ENCODE measurements at regions not wholly inside any gene's neighbourhood (a gene's known extent, or its start where the extent isn't known, plus 50 kb on each side); places are given as distances from the start of the nearest gene placed in this dataset.

DNA sequence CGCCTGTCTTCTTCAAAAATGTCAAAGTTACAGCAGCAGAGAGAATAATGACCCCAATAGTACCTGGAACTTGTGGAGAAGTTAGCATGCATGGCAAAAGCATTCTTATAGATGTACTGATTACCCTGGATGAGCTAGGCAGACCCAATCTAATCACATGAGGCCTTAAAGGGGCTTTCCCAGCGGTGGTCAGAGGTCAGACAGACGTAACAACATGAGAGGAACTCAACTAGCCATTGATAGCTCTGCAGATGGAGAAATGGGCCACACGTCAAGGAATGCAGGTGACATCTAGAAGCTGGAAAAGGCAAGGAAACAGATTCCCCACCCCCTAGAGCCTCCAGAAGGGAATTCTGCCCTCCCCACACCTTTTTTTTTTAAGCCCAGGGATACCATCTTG lies 156.8 kb upstream of the ARID1B start:
- no peak for DNase-seq (ENCODE audit: low read depth, low spot score)
- Histone ChIP-seq H3K27ac (ENCODE audit: control insufficient read depth, insufficient read depth, low read length) (no peak overlapping the region), H2AFZ (ENCODE audit: control insufficient read depth, low read length) (no peak overlapping the region), H3K4me3 (ENCODE audit: control insufficient read depth in 2 of 3, extremely low read depth in 1 of 3, insufficient read depth in 2 of 3, low read depth in 1 of 3, low read length in 3 of 3) (no peak overlapping the region), H3K9me3 (ENCODE audit: control insufficient read depth, low read depth, low read length) (no peaks in the 10 kb centered on the region), H3K9me1 (ENCODE audit: control insufficient read depth, extremely low read depth, insufficient read depth, low read length) (no peaks in the 10 kb centered on the region), H3K9ac (ENCODE audit: control insufficient read depth, extremely low read depth, insufficient read depth, low read length) (no peak overlapping the region), H3K27me3 (ENCODE audit: control insufficient read depth, extremely low read depth, insufficient read depth, low read length) (no peaks in the 10 kb centered on the region), H3K4me1 (ENCODE audit: control insufficient read depth, extremely low read depth, insufficient read depth, low read length) (no peaks in the 10 kb centered on the region), H3K4me2 (ENCODE audit: control insufficient read depth, extremely low read depth, insufficient read depth, low read depth, low read length) (no peak overlapping the region), H3K36me3 (ENCODE audit: control insufficient read depth in 2 of 2, extremely low read depth in 1 of 2, insufficient read depth in 2 of 2, low read length in 2 of 2) (no peaks in the 10 kb centered on the region), H4K20me1 (ENCODE audit: control insufficient read depth, extremely low read depth, insufficient read depth, low read length) (no peaks in the 10 kb centered on the region), H3K79me2 (ENCODE audit: control insufficient read depth, insufficient read depth, low read length) (no peaks in the 10 kb centered on the region)
- dilution Hi-C loops (cut with MboI; ENCODE audit: extremely low pct_ligation_motif_present, low sequenced_read_pairs): no loop called here
- TF ChIP-seq, protein P1, sequence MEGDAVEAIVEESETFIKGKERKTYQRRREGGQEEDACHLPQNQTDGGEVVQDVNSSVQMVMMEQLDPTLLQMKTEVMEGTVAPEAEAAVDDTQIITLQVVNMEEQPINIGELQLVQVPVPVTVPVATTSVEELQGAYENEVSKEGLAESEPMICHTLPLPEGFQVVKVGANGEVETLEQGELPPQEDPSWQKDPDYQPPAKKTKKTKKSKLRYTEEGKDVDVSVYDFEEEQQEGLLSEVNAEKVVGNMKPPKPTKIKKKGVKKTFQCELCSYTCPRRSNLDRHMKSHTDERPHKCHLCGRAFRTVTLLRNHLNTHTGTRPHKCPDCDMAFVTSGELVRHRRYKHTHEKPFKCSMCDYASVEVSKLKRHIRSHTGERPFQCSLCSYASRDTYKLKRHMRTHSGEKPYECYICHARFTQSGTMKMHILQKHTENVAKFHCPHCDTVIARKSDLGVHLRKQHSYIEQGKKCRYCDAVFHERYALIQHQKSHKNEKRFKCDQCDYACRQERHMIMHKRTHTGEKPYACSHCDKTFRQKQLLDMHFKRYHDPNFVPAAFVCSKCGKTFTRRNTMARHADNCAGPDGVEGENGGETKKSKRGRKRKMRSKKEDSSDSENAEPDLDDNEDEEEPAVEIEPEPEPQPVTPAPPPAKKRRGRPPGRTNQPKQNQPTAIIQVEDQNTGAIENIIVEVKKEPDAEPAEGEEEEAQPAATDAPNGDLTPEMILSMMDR (optimal IDR thresholded peaks at IDR 0.05 in 1 of 3, IDR thresholded peaks at IDR 0.05 in 1 of 3, conservative IDR thresholded peaks at IDR 0.05 in 1 of 3; ENCODE audit: extremely low read depth in 1 of 3, insufficient read depth in 2 of 3, low read length in 3 of 3): no peak
- no peak for TF ChIP-seq EZH2 (IDR thresholded peaks at IDR 0.05; ENCODE audit: low read length)
- FAIRE-seq: no peak

DNA sequence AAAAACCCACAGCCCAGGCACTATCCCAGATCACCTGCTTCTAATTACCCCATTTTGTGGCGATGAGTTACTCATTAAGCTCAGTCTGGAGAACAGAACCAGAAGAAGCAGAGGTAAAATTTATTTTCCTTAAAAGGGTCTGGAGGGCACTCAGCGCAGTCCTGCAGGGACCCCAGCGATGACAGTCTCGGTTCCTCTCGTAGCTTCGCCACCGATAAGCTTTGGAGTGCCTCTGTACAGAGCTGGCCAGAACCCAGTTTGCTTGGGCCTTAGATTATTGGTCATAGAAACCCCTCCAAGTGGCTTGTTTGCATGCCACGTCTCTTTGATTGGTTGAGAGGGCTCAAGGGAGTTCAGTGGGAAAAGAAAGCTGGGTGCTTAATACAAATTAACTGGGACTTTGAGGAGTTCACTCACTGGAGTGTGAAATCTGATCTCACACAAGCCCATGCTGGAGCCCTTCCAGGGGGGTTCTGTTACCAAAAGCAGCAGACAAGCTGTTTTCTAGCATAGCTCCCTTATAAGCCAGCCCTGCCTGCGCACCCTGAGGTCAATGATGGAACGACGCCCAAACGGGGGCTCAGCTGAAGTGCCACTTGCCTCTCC lies 158.5 kb upstream of the ARID1B start:
- no peaks in the 10 kb centered on the region for H3K79me2 ChIP-seq (ENCODE audit: control insufficient read depth, insufficient read depth, low read length)
- dilution Hi-C loops (cut with MboI; ENCODE audit: extremely low pct_ligation_motif_present, low sequenced_read_pairs): no loop called here
- H3K4me1 ChIP-seq (ENCODE audit: control insufficient read depth, extremely low read depth, insufficient read depth, low read length): no peaks in the 10 kb centered on the region
- no peaks in the 10 kb centered on the region for H3K36me3 ChIP-seq (ENCODE audit: control insufficient read depth in 2 of 2, extremely low read depth in 1 of 2, insufficient read depth in 2 of 2, low read length in 2 of 2)
- FAIRE-seq (no peak), DNase-seq (ENCODE audit: low read depth, low spot score) (no peak)
- no peaks in the 10 kb centered on the region for H3K27me3 ChIP-seq (ENCODE audit: control insufficient read depth, extremely low read depth, insufficient read depth, low read length)
- no peak overlapping the region for H3K9ac ChIP-seq (ENCODE audit: control insufficient read depth, extremely low read depth, insufficient read depth, low read length)
- H3K9me3 ChIP-seq (ENCODE audit: control insufficient read depth, low read depth, low read length): no peaks in the 10 kb centered on the region
- no peaks in the 10 kb centered on the region for H4K20me1 ChIP-seq (ENCODE audit: control insufficient read depth, extremely low read depth, insufficient read depth, low read length)
- no peak overlapping the region for H3K4me3 ChIP-seq (ENCODE audit: control insufficient read depth in 2 of 3, extremely low read depth in 1 of 3, insufficient read depth in 2 of 3, low read depth in 1 of 3, low read length in 3 of 3)
- no peak overlapping the region for H3K27ac ChIP-seq (ENCODE audit: control insufficient read depth, insufficient read depth, low read length)
- no peak for TF ChIP-seq EZH2 (IDR thresholded peaks at IDR 0.05; ENCODE audit: low read length)
- TF ChIP-seq, protein P1 (optimal IDR thresholded peaks at IDR 0.05 in 1 of 3, IDR thresholded peaks at IDR 0.05 in 1 of 3, conservative IDR thresholded peaks at IDR 0.05 in 1 of 3; ENCODE audit: extremely low read depth in 1 of 3, insufficient read depth in 2 of 3, low read length in 3 of 3): no peak
- no peaks in the 10 kb centered on the region for H3K9me1 ChIP-seq (ENCODE audit: control insufficient read depth, extremely low read depth, insufficient read depth, low read length)
- H2AFZ ChIP-seq (ENCODE audit: control insufficient read depth, low read length): no peak overlapping the region
- no peak overlapping the region for H3K4me2 ChIP-seq (ENCODE audit: control insufficient read depth, extremely low read depth, insufficient read depth, low read depth, low read length)

Data from keratinocyte (primary cell).